Right lobe of liver (tissue), 6 donors: ENCODE measurements at regions not wholly inside any gene's neighbourhood (a gene's known extent, or its start where the extent isn't known, plus 50 kb on each side); places are given as distances from the start of the nearest gene placed in this dataset.

Source experiments
- ATAC-seq, 4 donors: fragments of 200-7000 bp; cut with Tn5 transposase; one replicate each; pipeline ENCODE4 v1.9.1; 2020; ENCODE audit warnings: mild to moderate bottlenecking in 4 of 4, moderate library complexity in 4 of 4
- DNase-seq, 3 donors: peaks; one replicate each; pipeline ENCODE4 v3.0.0-alpha.2; 2020
- H3K27ac ChIP-seq, 3 donors: fragments of 200-600 bp; one replicate each; pipeline ENCODE4 v1.8.0; 2022
- H3K27me3 ChIP-seq, 2 donors: fragments of 200-600 bp; one replicate each; pipeline ENCODE4 v1.8.0; 2022
- H3K36me3 ChIP-seq, 4 donors: fragments of 200-600 bp; sonication (generic) in 1 of 4; one replicate each; pipeline versions ENCODE4 v1.5.1 to v1.8.0; 2017 to 2022; ENCODE audit warnings: control low read depth in 1 of 4
- H3K4me1 ChIP-seq, 4 donors: fragments of 200-600 bp; sonication (generic) in 1 of 4; one replicate each; pipeline versions ENCODE4 v1.5.1 to v1.8.0; 2017 to 2022; ENCODE audit warnings: control low read depth in 1 of 4
- H3K4me3 ChIP-seq, 3 donors: fragments of 200-600 bp; one replicate each; pipeline ENCODE4 v1.8.0; 2022
- H3K9me3 ChIP-seq, 4 donors: fragments of 200-600 bp; sonication (generic) in 1 of 4; one replicate each; pipeline versions ENCODE4 v1.5.1 to v1.8.0; 2017 to 2022; ENCODE audit warnings: control low read depth in 1 of 4
- POLR2A ChIP-seq: fragments of 450-650 bp; IDR thresholded peaks from one replicate; pipeline ENCODE4 v1.6.1; 2017; ENCODE audit warnings: antibody characterized with exemption, mild to moderate bottlenecking
- WGBS: methylation state at CpG from one replicate; pipeline ENCODE4 v1.1.6; 2018; ENCODE audit warnings: low coverage, low lambda C conversion rate; ENCODE audit not compliant: insufficient coverage; ENCODE audit errors: missing lambda C conversion rate; 5-methylcytosine and 5-hydroxymethylcytosine counted together
- intact Hi-C, 2 donors: fragments of 100-400 bp; cut with DNase I; formaldehyde crosslinking; loops; one replicate each; pipeline versions ENCODE4 v1.11.2 to v1.14.1; 2022
- TF ChIP-seq, protein P1 (sequence below), 4 donors: fragments of 200-600 bp in 3 of 4; fragments of 450-650 bp in 1 of 4; IDR thresholded peaks; one replicate each; pipeline versions ENCODE4 v1.5.1 to v1.8.0; 2016 to 2022; ENCODE audit warnings: antibody characterized with exemption in 4 of 4, mild to moderate bottlenecking in 2 of 4
- donor health status: DM: no; HTN: yes; CAD: no.
- donor health status: DM: no; HTN: no; CAD: no.
- donor health status: DM: no; HTN: no; CAD: no.
- donor health status: DM: no; HTN: yes; CAD: no.
- donor health status: DM: no; HTN: yes; CAD: no.

DNA sequence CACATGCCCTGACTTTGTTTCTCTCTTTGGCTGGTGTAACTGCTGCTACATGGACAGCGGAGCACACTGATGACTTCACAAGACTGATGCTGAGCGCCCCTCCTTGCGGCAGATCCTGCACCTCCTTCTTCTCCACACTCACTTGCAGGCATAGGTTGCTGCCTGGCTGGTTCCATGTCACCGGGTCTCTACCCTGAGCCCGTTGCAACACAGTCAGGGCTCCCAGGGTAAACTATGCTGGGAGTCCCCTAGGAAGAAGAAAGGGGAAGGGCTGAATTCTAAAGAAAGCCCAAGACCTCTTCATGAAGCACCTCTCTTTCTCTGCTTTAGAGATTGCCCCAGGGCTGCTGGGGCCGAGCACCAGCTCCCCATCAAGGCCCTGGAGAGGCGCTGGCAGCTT is 83.3 kb upstream of the DUSP22 start:
- ATAC-seq, result no peak
- 83% methylated on average over 4 of the region's 7 CpGs for WGBS

DNA sequence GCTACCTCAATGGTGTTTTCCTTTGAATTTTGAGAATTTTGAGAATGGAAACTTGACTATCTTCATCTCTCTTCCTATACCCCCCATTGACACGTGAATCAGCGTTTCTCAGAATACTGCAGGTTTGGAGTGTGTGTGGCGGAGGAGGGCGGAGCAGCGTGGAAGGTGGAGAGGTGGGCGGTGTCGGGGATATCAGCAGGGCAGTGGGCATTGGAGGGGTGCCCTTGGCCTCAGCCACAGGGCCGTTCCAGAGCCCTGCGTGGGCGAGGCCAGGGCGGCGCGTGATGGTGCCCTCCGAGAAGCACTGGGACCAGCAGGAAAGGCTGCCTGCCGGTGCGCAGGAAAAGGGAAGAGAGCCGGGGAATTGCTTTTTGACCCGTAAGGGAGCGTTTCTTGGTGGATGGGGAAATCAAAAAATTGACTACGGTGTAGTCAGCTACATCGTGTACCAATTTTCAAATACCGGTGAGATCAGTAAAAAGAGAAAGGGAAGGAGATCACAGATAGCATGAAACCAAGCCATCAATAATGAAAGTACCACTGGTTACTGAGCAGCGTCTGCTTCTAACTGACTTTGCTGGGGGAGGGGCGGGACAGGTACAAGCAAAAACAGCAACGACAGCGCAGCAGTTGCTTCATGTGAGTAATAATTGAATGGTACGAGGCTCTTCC is 82.7 kb upstream of the DUSP22 start:
- Histone ChIP-seq H3K27ac (no peak overlapping the region), H3K4me1 (no peaks in the 10 kb centered on the region), H3K9me3 (no peaks in the 10 kb centered on the region), H3K27me3 (no peaks in the 10 kb centered on the region), H3K4me3 (no peak overlapping the region), H3K36me3 (no peaks in the 10 kb centered on the region)
- DNase-seq, result no peak
- 77% methylated on average over 17 of the region's 27 CpGs for WGBS
- no peak for ATAC-seq
- TF ChIP-seq, protein P1, sequence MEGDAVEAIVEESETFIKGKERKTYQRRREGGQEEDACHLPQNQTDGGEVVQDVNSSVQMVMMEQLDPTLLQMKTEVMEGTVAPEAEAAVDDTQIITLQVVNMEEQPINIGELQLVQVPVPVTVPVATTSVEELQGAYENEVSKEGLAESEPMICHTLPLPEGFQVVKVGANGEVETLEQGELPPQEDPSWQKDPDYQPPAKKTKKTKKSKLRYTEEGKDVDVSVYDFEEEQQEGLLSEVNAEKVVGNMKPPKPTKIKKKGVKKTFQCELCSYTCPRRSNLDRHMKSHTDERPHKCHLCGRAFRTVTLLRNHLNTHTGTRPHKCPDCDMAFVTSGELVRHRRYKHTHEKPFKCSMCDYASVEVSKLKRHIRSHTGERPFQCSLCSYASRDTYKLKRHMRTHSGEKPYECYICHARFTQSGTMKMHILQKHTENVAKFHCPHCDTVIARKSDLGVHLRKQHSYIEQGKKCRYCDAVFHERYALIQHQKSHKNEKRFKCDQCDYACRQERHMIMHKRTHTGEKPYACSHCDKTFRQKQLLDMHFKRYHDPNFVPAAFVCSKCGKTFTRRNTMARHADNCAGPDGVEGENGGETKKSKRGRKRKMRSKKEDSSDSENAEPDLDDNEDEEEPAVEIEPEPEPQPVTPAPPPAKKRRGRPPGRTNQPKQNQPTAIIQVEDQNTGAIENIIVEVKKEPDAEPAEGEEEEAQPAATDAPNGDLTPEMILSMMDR (IDR thresholded peaks at IDR 0.05), result no peak
- TF ChIP-seq POLR2A, result no peak
- intact Hi-C loops, result no loop called here

More for the DNA sequence above, 83.3 kb upstream of the DUSP22 start:
- Histone ChIP-seq H3K9me3 (no peaks in the 10 kb centered on the region), H3K27ac (no peak overlapping the region), H3K36me3 (no peaks in the 10 kb centered on the region), H3K4me3 (no peak overlapping the region), H3K27me3 (no peaks in the 10 kb centered on the region), H3K4me1 (no peaks in the 10 kb centered on the region)
- intact Hi-C loops, result no loop called here
- DNase-seq, result no peak
- TF ChIP-seq, protein P1 (IDR thresholded peaks at IDR 0.05), result no peak
- no peak for TF ChIP-seq POLR2A

DNA sequence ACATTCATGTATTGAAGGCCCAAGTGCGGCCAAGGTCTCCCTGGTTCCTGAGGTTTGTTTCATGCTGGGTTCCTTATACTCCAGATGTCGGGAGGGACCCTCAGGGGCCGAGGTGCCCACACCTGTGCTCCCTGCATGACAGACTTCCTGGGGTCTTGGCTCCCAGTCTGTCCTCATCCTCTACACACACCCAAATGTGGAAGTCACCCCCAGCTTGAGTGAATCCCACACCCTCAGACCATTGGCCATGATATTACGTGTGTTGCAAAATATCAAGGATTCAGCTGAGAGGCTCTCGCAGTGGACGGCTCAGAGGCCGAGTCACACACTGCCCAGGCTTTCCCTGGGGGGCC is 82.2 kb upstream of the DUSP22 start:
- no peaks in the 10 kb centered on the region for H3K36me3 ChIP-seq
- no peak for ATAC-seq
- no peak for DNase-seq
- no peak overlapping the region for H3K4me3 ChIP-seq
- no peak for TF ChIP-seq POLR2A
- TF ChIP-seq, protein P1 (IDR thresholded peaks at IDR 0.05), result no peak
- H3K4me1 ChIP-seq, result no peaks in the 10 kb centered on the region
- H3K27me3 ChIP-seq, result no peaks in the 10 kb centered on the region
- H3K9me3 ChIP-seq, result no peaks in the 10 kb centered on the region
- WGBS, result 60% methylated on average over 1 of the region's 7 CpGs
- no peak overlapping the region for H3K27ac ChIP-seq
- intact Hi-C loops, result no loop called here

DNA sequence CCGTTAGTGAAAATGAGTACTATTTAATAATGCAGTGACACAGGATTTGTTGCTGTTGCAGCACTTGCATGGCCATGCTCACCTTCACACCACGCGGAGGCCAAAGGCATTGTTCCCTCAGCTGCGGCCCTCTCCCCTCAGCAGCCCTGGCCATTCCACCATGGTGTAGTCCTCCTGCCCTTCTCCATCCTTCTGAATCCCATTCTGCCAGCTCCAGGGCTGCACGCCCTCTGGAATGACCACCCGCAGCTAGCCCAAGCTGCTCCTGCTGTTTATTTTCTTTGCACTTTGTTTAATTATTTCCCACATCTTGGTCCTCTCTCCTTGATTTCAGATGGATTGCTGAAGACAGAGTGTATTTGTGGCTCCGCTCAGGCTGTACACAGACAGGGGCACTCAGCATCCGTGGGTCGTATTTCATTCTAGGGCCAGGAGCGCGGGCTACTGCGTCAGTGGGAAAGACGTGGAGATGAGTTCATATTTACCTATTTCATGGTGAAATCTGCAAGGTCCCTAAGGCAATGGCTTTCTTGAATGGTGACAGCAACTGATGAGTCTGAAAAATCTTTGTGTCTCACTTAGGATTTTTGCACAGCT is 81.4 kb upstream of the DUSP22 start:
- Histone ChIP-seq H3K27me3 (no peaks in the 10 kb centered on the region), H3K27ac (no peak overlapping the region), H3K36me3 (no peaks in the 10 kb centered on the region), H3K4me3 (no peak overlapping the region), H3K4me1 (no peaks in the 10 kb centered on the region), H3K9me3 (no peaks in the 10 kb centered on the region)
- intact Hi-C loops, result no loop called here
- WGBS, result 74% methylated on average over 6 of the region's 13 CpGs
- no peak for DNase-seq
- no peak for ATAC-seq
- TF ChIP-seq, protein P1 (IDR thresholded peaks at IDR 0.05), result no peak
- no peak for TF ChIP-seq POLR2A
